Thyroid gland (tissue), 4 donors: ENCODE measurements at regions not wholly inside any gene's neighbourhood (a gene's known extent, or its start where the extent isn't known, plus 50 kb on each side); places are given as distances from the start of the nearest gene placed in this dataset.
"Not testable (repeated sequence)": the region's sequence is repeated elsewhere in the genome, so short reads cannot be mapped to it uniquely, and the experiment has no call there.

ENCODE experiments used
- DNase-seq, 2 donors: peaks; one replicate each; pipeline ENCODE4 v3.0.0-alpha.2; 2019
- H3K27ac ChIP-seq, 3 donors: fragments of 200-600 bp; sonication (generic); 1 replicate in 2 of 3; 2 replicates in 1 of 3; pipeline ENCODE4 v1.5.1; 2016 to 2019; ENCODE audit warnings: mild to moderate bottlenecking in 1 of 3, moderate library complexity in 1 of 3
- H3K27me3 ChIP-seq: fragments of 200-600 bp; sonication (generic); one replicate; pipeline ENCODE4 v1.5.1; 2019
- H3K36me3 ChIP-seq, 2 donors: fragments of 200-600 bp; sonication (generic); one replicate each; pipeline ENCODE4 v1.5.1; 2016 to 2019
- H3K4me1 ChIP-seq, 2 donors: fragments of 200-600 bp; sonication (generic); one replicate each; pipeline ENCODE4 v1.5.1; 2017 to 2019
- H3K4me3 ChIP-seq, 3 donors: fragments of 200-600 bp; sonication (generic); replicated peaks in 1 of 3; 1 replicate in 2 of 3; 2 replicates in 1 of 3; pipeline ENCODE4 v1.5.1; 2016; ENCODE audit warnings: mild to moderate bottlenecking in 1 of 3
- H3K9me3 ChIP-seq: fragments of 200-600 bp; sonication (generic); one replicate; pipeline ENCODE4 v1.5.1; 2017
- POLR2A ChIP-seq, 2 donors: fragments of 450-650 bp; IDR thresholded peaks; one replicate each; pipeline ENCODE4 v1.6.1; 2017; ENCODE audit warnings: antibody characterized with exemption in 2 of 2, mild to moderate bottlenecking in 2 of 2, moderate library complexity in 1 of 2
- WGBS, 2 donors: methylation state at CpG; one replicate each; pipeline ENCODE4 v1.1.5; 2017; 5-methylcytosine and 5-hydroxymethylcytosine counted together
- intact Hi-C: fragments of 100-400 bp; cut with DNase I; formaldehyde crosslinking; loops from one replicate; pipeline ENCODE4 v1.15.1; 2023
- TF ChIP-seq, protein P1 (sequence below), 6 experiments: fragments of 200-600 bp in 3 of 6; fragments of 450-650 bp in 3 of 6; sonication (generic) in 3 of 6; IDR thresholded peaks; one replicate each; pipeline ENCODE4 v1.5.1; 2016 to 2019; ENCODE audit warnings: antibody characterized with exemption in 6 of 6, mild to moderate bottlenecking in 2 of 6, inconsistent platforms in 1 of 6, moderate library complexity in 1 of 6

DNA sequence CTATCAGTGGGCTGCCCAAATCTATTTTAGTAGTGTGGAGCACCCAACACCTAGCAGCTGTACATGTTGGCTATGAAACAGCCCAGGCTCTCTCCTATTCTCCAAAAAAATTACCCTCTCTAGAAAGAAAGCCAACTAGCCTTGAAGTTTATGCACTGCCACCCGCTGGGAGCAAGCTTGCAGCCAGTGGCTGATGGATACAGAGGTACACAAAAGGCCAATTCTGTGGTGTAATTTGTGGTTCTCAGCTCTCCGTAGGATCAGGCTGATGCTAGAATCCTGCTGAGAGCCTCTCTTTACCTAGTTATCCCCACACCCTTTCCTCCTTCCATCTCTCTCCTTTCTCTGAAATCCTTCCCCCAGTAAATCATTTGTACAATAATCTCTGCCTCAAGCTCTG is 1120.7 kb downstream of the DIAPH3 start:
- no peak for DNase-seq
- Histone ChIP-seq H3K9me3 (no peaks in the 10 kb centered on the region), H3K4me1 (no peaks in the 10 kb centered on the region), H3K27ac (no peak overlapping the region), H3K36me3 (no peaks in the 10 kb centered on the region), H3K27me3 (no peaks in the 10 kb centered on the region), H3K4me3 (no peak overlapping the region)
- 82 to 89% methylated on average over 2 of the region's 2 CpGs for WGBS, 2 donors
- TF ChIP-seq POLR2A (IDR thresholded peaks at IDR 0.05), result no peak
- TF ChIP-seq, protein P1, sequence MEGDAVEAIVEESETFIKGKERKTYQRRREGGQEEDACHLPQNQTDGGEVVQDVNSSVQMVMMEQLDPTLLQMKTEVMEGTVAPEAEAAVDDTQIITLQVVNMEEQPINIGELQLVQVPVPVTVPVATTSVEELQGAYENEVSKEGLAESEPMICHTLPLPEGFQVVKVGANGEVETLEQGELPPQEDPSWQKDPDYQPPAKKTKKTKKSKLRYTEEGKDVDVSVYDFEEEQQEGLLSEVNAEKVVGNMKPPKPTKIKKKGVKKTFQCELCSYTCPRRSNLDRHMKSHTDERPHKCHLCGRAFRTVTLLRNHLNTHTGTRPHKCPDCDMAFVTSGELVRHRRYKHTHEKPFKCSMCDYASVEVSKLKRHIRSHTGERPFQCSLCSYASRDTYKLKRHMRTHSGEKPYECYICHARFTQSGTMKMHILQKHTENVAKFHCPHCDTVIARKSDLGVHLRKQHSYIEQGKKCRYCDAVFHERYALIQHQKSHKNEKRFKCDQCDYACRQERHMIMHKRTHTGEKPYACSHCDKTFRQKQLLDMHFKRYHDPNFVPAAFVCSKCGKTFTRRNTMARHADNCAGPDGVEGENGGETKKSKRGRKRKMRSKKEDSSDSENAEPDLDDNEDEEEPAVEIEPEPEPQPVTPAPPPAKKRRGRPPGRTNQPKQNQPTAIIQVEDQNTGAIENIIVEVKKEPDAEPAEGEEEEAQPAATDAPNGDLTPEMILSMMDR (IDR thresholded peaks at IDR 0.05), result no peak
- intact Hi-C loops, result no loop called here

DNA sequence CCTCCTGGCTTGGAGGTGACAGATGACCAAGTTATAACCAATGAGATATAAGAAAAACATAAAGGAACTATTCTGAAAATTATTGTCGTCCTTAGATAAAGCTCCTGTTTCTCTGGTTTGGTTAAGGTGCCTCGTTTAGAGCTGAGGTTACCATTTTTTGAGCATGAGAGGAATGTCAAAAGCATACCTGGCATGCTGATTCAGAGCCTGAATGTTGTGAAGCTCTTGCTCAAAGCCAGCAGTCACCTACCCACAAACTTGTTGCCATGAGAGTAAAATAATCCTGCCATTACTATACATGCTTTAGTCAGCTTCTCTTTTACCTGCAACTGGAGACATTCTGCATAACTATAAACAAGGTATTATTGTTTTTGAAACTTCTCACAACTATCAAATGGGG is 1116.2 kb downstream of the DIAPH3 start:
- no peak for DNase-seq
- WGBS, 2 donors, result 60 to 66% methylated on average over 2 of the region's 2 CpGs
- Histone ChIP-seq H3K27me3 (no peaks in the 10 kb centered on the region), H3K36me3 (no peaks in the 10 kb centered on the region), H3K27ac (no peak overlapping the region), H3K4me1 (no peaks in the 10 kb centered on the region), H3K9me3 (no peaks in the 10 kb centered on the region), H3K4me3 (no peak overlapping the region)
- no peak for TF ChIP-seq POLR2A (IDR thresholded peaks at IDR 0.05)
- TF ChIP-seq, protein P1 (IDR thresholded peaks at IDR 0.05), result no peak
- intact Hi-C loops, result no loop called here

DNA sequence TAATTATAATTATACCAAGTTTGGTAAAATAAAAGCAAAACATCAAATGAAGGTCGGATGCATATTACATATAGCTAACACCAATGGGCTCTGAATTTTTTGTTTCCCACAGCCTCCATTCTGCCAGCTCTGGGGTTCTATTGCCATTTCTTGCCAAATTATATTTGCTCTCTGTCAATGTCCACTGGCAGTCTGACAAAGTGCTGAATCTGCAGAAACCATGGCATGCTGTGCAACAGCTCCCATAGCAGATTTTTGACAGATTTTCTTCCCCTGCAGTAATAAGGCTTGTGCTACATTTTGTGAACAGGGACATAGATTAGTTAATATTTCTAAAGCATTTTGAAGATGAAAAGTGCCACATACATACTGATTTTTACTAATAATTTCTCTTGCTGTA is 1102.1 kb downstream of the DIAPH3 start:
- H3K4me3 ChIP-seq, result no peak overlapping the region
- no peaks in the 10 kb centered on the region for H3K27me3 ChIP-seq
- H3K36me3 ChIP-seq, result no peaks in the 10 kb centered on the region
- 91 to 95% methylated on average over 1 of the region's 1 CpG for WGBS, 2 donors
- no peaks in the 10 kb centered on the region for H3K9me3 ChIP-seq
- DNase-seq, result no peak
- H3K4me1 ChIP-seq, result no peaks in the 10 kb centered on the region
- TF ChIP-seq, protein P1 (IDR thresholded peaks at IDR 0.05), result no peak
- TF ChIP-seq POLR2A (IDR thresholded peaks at IDR 0.05), result no peak
- H3K27ac ChIP-seq, result no peak overlapping the region
- intact Hi-C loops, result no loop called here

DNA sequence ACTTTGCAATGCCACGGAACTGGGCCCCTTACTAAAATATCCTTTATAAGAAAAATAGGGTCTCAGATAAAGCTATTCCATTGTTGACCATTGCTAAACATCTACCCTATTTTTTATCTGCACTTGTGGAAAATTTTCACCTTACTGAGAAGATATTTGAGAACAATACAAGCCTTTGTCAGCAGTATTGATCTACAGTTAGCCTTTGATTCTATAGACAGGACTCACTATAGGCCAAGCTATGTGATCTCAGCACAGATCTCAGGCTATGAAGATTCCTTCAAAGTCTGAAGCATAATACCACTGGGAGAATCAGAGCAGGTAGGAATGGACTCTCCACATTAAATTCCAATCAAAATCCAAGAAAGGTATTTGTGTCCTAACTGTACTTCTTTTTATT is 1099.7 kb downstream of the DIAPH3 start:
- H3K9me3 ChIP-seq, result no peaks in the 10 kb centered on the region
- H3K27me3 ChIP-seq, result no peaks in the 10 kb centered on the region
- intact Hi-C loops, result no loop called here
- H3K36me3 ChIP-seq, result no peaks in the 10 kb centered on the region
- no peak for TF ChIP-seq POLR2A (IDR thresholded peaks at IDR 0.05)
- TF ChIP-seq, protein P1 (IDR thresholded peaks at IDR 0.05), result no peak
- H3K4me1 ChIP-seq, result no peaks in the 10 kb centered on the region
- H3K4me3 ChIP-seq, result no peak overlapping the region
- DNase-seq, result no peak
- no peak overlapping the region for H3K27ac ChIP-seq
- 82 to 91% methylated on average over 1 of the region's 1 CpG for WGBS, 2 donors

DNA sequence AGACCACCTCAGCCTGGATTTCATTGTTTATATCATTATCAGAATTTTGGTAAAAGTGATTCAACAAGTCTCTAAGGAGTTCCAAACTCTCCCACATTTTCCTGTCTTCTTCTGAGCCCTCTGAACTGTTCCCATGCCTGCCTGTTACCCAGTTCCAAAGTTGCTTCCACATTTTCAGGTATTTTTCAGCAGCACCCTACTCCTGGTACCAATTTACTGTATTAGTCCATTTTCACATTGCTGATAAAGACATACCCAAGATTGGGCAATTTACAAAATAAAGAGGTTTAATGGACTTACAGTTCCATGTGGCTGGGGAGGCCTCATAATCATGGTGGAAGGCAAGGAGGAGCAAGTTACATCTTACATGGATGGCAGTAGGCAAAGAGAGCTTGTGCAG is 1087.3 kb downstream of the DIAPH3 start:
- H3K4me1 ChIP-seq, H3K4me3 ChIP-seq, H3K27ac ChIP-seq, H3K27me3 ChIP-seq, intact Hi-C loops, H3K36me3 ChIP-seq, DNase-seq, H3K9me3 ChIP-seq: not testable (repeated sequence)

DNA sequence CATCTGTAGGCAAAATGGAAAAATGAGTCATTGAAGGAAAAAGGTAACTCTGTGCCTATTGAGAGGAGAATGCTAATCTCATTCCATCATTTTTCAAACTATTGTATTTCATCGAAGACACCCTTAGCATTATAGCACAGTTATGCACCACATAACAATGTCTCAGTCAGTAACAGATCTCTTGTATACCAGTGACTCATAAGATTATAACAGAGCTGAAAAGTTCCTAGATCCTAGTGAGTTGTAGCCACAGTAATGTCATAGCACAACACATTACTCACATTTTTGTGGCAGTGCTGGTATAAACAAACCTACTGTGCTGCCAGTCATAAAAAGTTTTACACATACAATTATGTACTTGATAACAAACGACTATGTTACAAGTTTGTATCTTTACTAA is 1077.6 kb downstream of the DIAPH3 start:
- TF ChIP-seq, protein P1 (IDR thresholded peaks at IDR 0.05), result no peak
- no peak for TF ChIP-seq POLR2A (IDR thresholded peaks at IDR 0.05)

More for the DNA sequence above, 1077.6 kb downstream of the DIAPH3 start:
- 87 to 93% methylated on average over 2 of the region's 2 CpGs for WGBS, 2 donors
- Histone ChIP-seq H3K27me3 (no peaks in the 10 kb centered on the region), H3K36me3 (no peaks in the 10 kb centered on the region), H3K27ac (no peak overlapping the region), H3K4me1 (no peaks in the 10 kb centered on the region), H3K9me3 (no peaks in the 10 kb centered on the region), H3K4me3 (no peak overlapping the region)
- no peak for DNase-seq
- intact Hi-C loops, result no loop called here
